ENCODE measurements at regions not wholly inside any gene's neighbourhood (a gene's known extent, or its start where the extent isn't known, plus 50 kb on each side); places are given as distances from the start of the nearest gene placed in this dataset.
"Not testable (repeated sequence)": the region's sequence is repeated elsewhere in the genome, so short reads cannot be mapped to it uniquely, and the experiment has no call there.

DNA sequence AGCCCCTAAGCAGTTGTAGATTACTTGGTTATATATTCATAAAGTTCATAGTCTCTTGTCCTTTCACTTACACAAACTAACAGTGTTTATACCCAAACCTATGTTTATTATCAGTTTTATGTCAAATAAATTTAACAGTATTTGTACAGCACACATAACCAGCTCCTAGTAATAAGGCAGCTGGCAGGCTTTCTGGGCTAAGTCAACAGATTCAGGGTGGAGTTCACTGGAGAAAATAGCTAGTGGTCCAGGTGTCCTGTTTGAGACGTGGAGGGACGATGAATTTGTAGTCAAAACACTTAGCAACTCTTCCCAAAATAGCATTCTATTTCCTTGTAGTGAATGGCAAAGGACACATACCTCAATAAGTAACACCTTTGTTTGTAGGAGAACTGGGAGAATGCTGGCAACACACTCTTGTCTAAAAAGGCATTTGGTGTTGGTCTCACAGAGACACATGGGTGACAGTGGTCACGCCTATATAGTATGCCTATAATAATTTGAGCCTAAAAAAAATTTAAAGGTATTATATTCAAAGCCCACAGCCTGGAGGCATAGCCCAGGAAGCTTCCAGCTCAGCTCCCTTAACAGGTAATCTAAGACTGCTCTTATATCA, 156.4 kb upstream of the CARMIL1 start:
- DNase-seq (ENCODE audit: low read depth): no peak

DNA sequence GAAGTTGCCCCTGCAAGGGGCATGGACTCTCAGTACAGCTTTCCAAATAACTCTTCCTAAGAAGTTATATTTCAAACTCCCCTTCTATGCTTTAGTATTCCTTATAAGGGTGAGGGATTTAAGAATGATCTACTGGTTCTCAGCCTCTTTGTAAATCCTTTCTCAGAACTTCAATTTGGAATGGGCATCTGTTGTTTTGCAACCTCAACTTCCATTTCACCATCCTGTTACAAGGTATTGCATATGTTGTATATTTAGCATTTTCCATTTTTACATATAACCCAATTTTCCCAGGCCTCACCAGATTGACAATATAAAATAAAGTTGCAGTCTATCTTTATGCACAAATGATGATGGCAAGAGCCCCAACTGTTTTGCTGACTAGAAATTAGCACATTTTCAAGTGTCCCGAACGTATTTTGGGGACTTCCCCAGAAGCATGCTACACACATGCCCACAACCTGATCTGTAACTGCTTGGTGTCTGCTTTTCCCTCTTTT, 154.9 kb upstream of the CARMIL1 start:
- no peak for DNase-seq (ENCODE audit: low read depth)

DNA sequence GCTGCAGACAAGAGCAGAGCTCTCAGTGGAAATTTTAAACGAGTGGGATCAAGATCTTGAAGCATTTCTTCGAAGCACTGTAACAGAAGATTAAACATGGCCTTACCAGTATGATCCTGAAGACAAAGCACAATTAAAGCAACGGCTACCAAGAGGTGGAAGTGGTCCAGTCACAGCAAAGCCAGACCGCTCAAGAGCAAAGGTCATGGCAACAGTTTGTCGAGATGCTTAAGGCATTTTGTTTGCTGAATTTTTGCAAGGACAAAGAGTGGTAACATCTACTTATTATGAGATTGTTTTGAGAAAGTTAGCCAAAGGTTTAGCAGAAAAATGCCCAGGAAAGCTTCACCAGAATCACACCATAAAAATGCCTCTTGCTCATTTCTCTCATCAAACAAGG, 153.4 kb upstream of the CARMIL1 start:
- peak; percentile 7 for DNase-seq (ENCODE audit: low read depth)

DNA sequence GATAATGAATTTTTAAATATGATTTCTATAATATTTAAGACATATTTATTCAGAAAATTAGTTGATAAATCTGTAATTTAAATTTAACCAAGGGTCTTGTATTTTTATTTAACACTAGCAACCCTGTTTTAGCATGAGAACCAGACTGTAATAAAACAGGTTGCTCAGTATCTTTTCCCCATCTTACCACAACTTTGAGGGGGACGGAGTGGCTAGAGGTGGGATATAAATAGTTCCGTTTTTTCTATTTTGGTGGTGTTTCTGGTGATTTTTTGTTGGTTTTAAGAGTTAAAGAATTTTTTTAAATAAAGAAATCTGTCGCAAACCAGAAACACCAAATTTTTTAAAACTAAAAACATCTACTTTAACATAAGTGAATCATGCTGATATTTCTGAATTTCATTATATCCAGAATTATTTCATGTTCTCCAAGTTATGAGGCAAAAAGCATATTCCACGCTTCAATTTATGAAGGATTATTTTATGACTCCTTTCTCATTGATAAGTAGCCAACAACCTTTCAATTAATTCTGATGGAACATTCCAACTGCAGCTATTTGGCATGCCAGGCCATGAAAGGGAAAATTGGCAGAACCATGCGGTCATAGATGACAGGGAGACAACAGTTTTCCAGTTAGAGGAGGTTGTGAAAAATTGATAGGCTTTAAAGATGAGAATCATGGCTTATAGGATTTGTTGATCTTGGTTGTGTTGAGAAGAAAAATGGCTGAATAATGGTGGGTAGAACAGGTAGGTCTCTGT, 151.9 kb upstream of the CARMIL1 start:
- no peak for DNase-seq (ENCODE audit: low read depth)

DNA sequence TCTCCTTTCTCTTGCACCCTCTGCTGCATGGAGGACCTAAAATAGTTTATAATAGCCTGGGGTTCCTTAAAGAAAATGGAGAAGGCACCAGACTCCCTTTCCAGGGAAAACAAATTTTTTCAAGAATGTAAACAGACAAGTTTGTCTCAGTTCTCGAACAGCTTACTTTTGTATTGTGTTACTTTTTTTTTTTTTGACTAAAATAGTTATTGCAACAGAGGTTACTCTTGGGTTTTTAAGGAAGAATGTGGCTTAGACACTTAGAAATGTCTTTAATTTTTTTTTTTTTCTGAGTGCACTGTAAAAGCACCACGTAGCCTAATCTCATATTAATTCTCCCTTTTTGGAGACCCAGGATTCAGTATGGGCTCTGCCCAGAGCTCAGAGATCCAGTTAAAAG, 148.7 kb upstream of the CARMIL1 start:
- DNase-seq (ENCODE audit: low read depth): no peak

DNA sequence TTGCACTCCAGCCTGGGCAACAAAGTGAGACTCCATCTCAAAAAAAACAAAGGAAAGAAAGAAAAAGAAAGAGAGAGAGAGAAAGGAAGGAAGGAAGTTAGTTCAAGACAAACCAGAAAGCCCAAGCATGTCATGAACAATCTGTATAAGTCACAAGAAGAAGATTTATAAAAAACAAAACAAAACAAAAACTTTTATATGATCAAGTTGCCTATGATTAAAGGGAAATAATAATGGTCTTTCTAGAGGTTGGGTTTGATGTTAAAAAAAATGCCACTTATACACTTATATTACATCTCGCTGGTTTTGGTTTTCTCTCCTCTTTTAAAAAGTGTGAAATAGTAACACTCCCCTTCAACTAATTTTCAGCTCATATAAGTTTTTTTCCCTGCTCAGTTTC, 146.2 kb upstream of the CARMIL1 start:
- DNase-seq (ENCODE audit: low read depth): peak; percentile 29

DNA sequence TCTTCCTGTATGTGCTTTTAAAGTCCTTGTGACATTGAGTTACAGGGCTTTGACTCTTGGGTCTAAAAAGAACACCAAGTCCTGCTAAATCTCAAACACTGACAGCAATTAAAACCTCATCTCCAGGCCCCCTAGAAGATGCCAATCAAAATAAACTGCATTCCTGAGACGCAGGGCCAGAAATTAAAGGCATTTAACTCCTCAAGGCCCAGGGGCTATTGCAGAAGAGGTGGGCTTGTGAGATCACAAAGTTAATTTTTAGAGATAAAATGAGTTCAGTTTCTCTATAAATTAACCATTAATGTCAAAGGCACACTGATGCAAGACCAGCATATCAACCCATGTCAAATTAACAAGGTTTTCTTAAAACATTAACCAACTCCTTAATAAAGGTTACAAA, 145.6 kb upstream of the CARMIL1 start:
- no peak for DNase-seq (ENCODE audit: low read depth)

DNA sequence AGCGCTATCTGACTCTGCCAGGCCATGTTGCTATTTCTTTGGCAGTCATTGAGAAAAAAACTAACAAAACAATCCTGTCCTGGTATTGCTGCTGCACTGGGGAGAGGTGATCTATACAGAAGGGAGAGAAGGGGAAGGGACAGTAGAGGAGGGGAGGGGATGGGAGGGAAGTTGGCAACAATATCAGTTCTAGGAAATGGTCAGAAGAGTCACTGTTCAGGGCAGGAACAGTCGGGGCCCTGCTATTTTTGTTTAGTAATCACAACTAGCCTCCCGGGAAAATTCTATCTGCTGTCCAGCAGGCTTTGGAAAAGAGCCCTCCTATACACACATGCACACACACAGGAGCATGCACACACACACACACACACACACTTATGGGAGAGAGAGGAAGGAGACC, 142.3 kb upstream of the CARMIL1 start:
- DNase-seq (ENCODE audit: low read depth): peak; percentile 26

DNA sequence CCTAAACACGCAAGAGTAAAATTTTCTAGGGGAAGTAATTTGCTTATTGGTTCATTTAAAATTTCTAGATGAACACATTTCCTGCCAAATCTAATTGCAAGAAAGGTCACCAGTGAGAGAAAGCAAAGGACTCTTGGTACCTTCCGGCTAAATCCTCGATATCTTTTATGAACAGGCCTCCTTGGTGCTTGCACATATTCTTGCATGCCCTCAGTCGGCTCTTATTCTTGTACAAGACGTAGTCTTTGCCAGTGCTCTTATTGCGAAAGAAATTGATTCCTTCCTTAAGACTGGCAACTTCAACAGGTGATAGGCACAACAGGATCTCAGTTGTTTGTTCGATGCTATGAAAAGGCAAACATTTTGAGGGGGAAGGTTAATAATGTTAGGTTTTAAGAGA, 141.7 kb upstream of the CARMIL1 start:
- peak; percentile 7 for DNase-seq (ENCODE audit: low read depth)

DNA sequence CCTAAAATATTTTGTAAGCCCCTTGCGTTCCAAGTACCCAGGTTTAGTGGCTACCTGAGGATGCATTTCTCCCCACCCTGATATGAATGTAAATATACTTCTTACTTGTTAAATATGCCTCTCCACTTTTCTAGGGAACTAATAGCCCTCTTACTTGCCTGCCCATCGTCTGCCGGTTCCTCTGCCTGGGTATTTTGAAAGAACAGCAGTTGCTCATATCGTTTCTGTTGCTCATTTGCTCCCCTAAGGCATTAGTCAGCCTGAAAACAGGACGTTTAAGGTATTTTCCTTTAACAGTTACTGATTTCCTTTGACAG, 141.3 kb upstream of the CARMIL1 start:
- no peak for DNase-seq (ENCODE audit: low read depth)

DNA sequence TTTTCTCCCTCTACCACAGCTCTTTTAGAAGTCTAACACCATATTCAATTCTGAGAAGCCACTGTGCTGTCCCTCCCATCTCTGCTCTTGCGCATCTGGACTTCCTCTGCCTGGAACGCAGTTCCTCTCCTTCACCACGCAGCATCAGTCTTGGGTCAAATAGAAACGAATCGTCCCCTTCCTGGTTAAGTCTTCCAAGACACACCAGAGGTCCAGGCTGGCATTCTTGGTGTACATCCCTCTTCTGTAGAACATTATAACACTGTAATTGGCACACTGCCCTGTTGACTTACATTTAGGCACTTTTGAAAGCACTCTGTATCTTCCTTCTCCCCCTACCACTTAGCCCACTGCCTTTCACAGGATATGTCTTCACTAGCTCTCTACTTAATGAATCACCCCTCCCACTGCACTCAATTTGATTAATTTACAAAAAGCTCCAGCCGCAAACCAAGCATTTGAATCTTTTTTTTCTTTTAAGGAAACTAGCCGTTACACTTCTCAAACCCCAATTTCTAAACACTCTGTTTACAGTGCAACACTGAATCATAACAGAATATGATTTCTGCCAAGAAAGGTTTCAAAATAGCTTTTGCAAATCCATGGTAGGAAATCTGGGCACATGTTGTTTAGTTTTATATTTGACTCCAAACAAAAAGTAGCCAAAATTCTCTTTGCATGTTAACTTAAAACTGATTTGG, 140.8 kb upstream of the CARMIL1 start:
- DNase-seq (ENCODE audit: low read depth): peak; percentile 94

DNA sequence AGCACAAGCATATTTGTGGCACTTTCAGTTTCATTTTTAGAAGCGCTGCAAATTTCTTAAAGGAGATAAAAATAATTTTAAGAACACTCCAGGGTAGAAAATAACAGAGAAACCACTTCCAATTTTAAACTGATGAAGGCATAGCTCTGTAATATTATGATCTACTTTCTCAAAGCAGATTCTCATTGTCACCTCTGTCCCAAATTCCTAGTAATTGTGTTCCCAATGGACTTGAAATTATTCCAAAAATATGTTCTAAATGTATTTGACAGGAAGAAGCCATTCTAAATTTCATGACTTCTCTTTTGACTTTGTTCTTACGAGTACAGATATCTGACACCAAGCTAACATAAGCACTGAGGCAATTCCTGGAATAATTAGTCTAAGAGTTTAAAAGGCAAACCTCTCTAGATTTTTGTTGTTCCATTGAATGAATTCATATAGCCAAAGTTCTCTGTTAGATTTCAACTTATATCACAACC, 140.2 kb upstream of the CARMIL1 start:
- DNase-seq (ENCODE audit: low read depth): peak; percentile 12

DNA sequence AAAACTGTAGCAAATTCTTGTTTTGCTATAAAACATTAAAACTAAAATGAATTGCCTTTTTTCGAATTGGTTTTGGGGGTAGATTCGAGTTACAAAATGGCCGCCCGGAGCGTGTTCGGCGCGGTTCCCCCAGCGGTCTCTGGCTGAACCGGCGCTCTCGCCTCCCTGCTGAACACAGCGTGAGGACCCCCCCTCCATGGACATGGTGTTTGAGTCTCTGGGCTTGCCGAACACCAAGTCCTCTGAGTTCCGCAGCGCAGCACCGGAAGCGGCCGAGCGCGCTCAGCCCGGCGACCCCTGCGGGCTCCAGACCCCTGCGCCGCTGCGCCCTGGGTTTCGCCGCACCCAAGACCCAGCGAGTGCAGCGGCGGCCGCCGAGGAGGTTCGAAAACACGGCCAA, 139.6 kb upstream of the CARMIL1 start:
- not testable (repeated sequence) for DNase-seq (ENCODE audit: low read depth)

DNA sequence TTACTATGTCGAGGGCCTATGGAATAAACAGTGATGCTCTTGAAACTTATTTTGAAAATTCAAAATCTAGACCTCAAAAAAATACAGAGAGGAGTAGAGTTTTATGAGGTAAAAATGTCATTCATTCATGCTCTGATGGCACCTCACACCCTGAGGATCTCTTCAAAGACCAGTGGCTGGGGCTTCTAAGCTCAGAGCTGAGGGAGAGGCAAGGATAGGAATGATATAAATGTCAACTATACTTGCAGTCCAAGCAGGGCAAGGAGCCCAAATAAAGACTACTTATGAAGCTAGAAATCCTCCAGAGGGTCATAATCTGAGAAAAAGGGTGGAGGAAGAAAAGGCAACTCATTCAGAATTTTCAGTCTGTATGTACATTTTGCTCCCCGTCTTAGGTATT, 136.7 kb upstream of the CARMIL1 start:
- DNase-seq (ENCODE audit: low read depth): no peak

DNA sequence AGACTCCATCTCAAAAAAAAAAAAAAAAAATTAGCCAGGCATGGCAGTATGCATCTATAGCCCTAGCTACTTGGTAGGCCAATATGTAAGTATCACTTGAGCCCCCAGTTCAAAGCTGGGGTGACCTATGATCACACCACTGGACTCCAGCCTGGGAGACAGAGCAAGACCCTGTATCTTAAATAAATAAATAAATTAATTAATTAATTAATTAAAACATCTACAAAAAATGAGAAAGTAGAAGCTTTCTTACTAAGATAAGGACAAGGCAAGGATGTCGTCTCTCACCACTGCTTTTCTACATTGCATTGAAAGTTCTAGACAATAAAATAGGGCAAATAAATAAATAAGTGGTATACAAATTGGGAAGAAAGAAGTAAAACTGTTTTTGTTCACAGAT, 134.3 kb upstream of the CARMIL1 start:
- DNase-seq (ENCODE audit: low read depth): no peak

DNA sequence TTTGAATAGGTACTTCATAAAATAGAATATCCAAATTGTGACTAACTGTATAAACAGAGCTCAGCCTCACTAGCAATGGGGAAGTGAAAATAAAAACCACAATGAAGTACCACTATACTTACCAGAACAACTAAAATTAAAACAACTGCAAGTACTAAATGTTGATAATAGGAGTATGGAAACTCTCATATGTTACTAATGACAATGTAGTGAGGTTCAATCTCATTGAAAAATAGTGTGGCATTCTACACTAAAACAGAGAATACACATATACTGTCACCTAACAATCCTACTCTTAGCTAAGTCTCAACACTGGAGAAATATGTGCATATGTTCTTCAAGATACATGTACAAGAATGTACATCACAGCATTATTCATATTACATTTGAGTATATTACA, 132.0 kb upstream of the CARMIL1 start:
- no peak for DNase-seq (ENCODE audit: low read depth)

DNA sequence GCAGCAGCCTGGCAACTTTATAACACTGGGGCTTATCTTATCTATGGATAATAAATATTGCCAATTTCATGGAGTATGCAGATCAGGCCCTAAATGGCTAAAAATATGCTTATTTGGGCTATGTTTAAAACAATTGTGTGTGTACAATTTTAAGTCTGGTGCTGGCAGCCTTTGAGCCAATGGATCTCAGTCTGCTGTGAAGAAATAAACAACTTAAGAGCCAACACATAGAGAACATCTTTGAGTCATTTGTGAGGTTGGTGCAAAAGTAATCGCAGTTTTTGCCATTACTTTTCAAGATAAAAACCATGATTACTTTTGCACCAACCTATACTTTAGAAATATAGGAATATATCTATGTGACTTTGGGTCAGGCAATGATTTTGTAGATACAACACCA, 129.1 kb upstream of the CARMIL1 start:
- no peak for DNase-seq (ENCODE audit: low read depth)

DNA sequence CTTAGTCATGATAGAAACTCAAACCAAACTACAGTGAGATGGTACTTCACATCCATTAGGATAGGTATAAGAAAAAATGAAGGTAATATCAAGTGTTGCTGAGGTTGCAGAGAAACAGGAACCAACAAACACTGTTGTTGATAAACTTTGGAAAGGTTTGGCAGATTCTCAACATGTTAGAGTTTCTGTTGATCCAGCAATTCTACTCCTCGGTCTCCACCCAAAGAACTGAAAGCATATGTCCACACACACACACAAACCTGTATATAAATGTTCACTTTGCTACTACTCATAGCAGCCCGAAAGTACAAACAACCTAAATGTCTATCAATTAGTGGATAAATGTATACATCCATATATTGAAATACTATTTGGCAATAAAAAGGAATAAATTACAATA, 128.3 kb upstream of the CARMIL1 start:
- DNase-seq (ENCODE audit: low read depth): no peak

DNA sequence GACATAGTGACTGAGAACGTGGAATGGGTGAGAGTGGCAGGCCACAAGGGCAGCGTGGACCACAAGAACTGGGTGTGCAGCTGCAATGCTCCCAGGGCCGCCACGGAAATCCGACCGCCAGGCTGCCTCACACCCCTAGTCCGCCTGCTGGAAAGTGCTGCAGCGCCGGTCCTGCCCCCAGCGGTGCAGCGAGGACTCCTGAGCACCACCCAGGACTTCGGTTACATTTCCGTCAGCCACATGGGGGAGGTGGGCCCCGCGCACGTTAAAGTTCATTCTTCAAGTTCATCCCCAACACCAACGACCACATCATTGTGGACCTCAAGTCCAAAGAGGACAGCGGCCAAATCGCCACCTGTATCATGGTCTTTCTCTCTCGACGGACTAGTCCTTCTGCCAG, 126.1 kb upstream of the CARMIL1 start:
- no peak for DNase-seq (ENCODE audit: low read depth)

DNA sequence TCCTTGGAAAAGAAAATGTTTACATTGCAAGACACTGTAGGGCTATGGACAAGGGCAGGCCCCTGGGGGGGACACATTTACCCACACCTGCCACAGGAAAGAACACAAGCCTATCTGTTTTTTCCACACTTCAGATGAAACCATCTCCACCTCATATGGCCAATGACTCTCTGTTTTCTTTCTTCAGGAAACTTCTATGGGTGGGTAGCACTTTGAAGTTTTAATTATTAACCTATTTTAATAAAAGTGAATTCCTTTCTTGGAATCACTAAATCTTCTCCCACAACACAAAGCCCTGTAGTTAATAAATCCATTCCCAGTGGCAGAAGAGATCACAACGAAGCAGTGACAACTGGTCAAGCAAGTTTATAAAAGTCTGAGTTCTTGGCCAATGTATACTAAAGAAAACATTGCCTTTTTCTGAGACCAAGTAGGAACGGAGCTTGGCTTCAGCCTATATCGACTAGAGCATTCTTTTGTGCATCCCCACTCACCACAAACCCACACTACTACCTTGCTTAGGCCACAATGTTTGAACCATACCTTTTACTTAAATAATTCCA, 125.1 kb upstream of the CARMIL1 start:
- DNase-seq (ENCODE audit: low read depth): no peak

DNA sequence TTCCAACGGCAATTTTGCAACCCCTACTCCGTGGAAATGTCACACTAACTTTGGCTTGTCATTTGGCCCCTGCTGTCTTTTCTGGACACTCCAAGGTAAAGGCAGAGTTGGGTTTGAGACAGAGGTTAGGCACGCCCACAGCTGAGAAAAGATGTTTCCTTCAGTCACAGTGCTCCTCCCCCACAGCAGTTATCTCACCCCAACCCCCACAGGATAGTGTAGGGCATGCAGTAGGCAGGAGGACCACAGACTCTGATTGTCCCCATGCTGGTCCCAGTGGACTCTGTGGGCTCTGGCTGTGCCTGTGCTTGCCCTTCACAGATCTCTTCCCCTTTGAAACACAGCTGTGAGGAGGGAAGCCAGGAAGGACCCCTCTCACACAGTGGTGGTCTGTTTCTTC, 124.0 kb upstream of the CARMIL1 start:
- DNase-seq (ENCODE audit: low read depth): no peak

DNA sequence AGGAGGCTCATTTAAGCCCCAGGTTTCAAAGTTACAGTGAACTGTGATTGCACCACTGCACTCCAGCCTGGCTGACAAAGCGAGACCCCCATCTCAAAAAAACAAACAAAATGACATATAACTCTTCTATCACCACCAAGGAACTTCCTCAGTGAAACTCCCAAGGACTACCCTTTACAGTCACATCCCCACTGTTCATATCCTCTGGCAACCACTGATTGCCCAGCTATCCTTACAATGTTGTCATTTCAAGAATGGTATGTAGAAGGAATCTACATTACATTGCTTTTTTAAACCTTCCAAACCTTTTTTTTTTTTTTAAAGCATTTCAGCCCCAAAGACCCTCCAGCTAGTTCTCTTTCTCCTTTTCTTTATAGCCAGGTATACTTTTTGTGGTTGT, 123.1 kb upstream of the CARMIL1 start:
- no peak for DNase-seq (ENCODE audit: low read depth)

DNA sequence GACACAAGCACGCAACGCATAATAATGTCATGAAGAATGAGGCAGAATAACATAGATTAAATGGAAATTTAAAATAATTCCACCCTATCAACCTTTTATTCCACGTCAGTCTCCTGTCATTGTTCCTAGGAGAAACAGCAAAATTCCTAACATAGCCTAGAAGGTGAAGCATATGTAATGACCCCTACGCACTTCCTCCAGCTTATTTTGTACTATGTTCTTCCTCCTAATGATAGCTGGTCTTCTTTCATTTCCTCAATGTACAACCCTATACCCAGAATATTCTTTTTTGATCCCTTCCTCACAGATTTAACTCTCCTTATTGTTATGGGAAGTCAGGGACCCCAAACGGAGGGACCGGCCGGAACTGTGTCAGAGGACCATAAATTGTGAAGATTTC, 122.0 kb upstream of the CARMIL1 start:
- DNase-seq (ENCODE audit: low read depth): no peak

Data from M059J (cell line).